ENCODE measurements at regions not wholly inside any gene's neighbourhood (a gene's known extent, or its start where the extent isn't known, plus 50 kb on each side); places are given as distances from the start of the nearest gene placed in this dataset.

- intact Hi-C loops (cut with DNase I) = no loop called here
- DNase-seq = no peak
Observed at GRCh38 chr13:76638882-76639281, 247.3 kb downstream of the KCTD12 start.

- no peak for DNase-seq
- intact Hi-C loops (cut with DNase I) = no loop called here
Observed at GRCh38 chr13:76638181-76638580, 248.0 kb downstream of the KCTD12 start.

- no peak for DNase-seq
- intact Hi-C loops (cut with DNase I) = no loop called here
Observed at GRCh38 chr13:76637641-76638141, 248.5 kb downstream of the KCTD12 start.

GRCh38 chr13:76636829-76637228 lies 249.4 kb downstream of the KCTD12 start:
- no peak for DNase-seq
- intact Hi-C loops (cut with DNase I) = no loop called here

- no peak for DNase-seq
- intact Hi-C loops (cut with DNase I) = no loop called here
Observed at GRCh38 chr13:76635232-76636230, 250.7 kb downstream of the KCTD12 start.

GRCh38 chr13:76634431-76635191 lies 251.6 kb downstream of the KCTD12 start:
- DNase-seq = no peak
- intact Hi-C loops (cut with DNase I) = no loop called here

GRCh38 chr13:76632401-76633044 lies 253.7 kb downstream of the KCTD12 start:
- DNase-seq = no peak
- intact Hi-C loops (cut with DNase I) = no loop called here

GRCh38 chr13:76630629-76631230 lies 255.5 kb downstream of the KCTD12 start:
- no peak for DNase-seq
- intact Hi-C loops (cut with DNase I) = no loop called here

- no peak for DNase-seq
- intact Hi-C loops (cut with DNase I) = no loop called here
Observed at GRCh38 chr13:76622315-76623040, 263.7 kb downstream of the KCTD12 start.

GRCh38 chr13:76621705-76622104 lies 264.5 kb downstream of the KCTD12 start:
- intact Hi-C loops (cut with DNase I) = no loop called here
- no peak for DNase-seq

GRCh38 chr13:76620036-76620435 lies 266.2 kb downstream of the KCTD12 start:
- intact Hi-C loops (cut with DNase I) = no loop called here

GRCh38 chr13:76619631-76620030 lies 266.6 kb downstream of the KCTD12 start:
- no peak for DNase-seq
- intact Hi-C loops (cut with DNase I) = no loop called here

More at GRCh38 chr13:76620036-76620435, 266.2 kb downstream of the KCTD12 start:
- no peak for DNase-seq

- intact Hi-C loops (cut with DNase I) = no loop called here
- DNase-seq = no peak
Observed at GRCh38 chr13:76610819-76611415, 275.3 kb downstream of the KCTD12 start.

GRCh38 chr13:76609643-76610042 lies 276.6 kb downstream of the KCTD12 start:
- intact Hi-C loops (cut with DNase I) = no loop called here
- DNase-seq = peak in 23 of 42 donors; percentile 10 to 73 (median 31)

GRCh38 chr13:76607866-76608265 lies 278.3 kb downstream of the KCTD12 start:
- intact Hi-C loops (cut with DNase I) = no loop called here

GRCh38 chr13:76600081-76600480 lies 286.1 kb downstream of the KCTD12 start:
- DNase-seq = no peak
- intact Hi-C loops (cut with DNase I) = no loop called here

More at GRCh38 chr13:76607866-76608265, 278.3 kb downstream of the KCTD12 start:
- no peak for DNase-seq

- no peak for DNase-seq
- intact Hi-C loops (cut with DNase I) = no loop called here
Observed at GRCh38 chr13:76597868-76598267, 288.3 kb downstream of the KCTD12 start.

GRCh38 chr13:76596216-76596615 lies 290.0 kb downstream of the KCTD12 start:
- intact Hi-C loops (cut with DNase I) = no loop called here

More at GRCh38 chr13:76596216-76596615, 290.0 kb downstream of the KCTD12 start:
- no peak for DNase-seq

All from head of caudate nucleus (tissue), 42 donors.